Psoas muscle (tissue), 7 donors: ENCODE measurements at regions not wholly inside any gene's neighbourhood (a gene's known extent, or its start where the extent isn't known, plus 50 kb on each side); places are given as distances from the start of the nearest gene placed in this dataset.

Experiments used
- ATAC-seq, 4 donors: fragments of 200-7000 bp; cut with Tn5 transposase; one replicate each; pipeline ENCODE4 v1.9.1; 2020; ENCODE audit warnings: moderate library complexity in 3 of 4, mild to moderate bottlenecking in 2 of 4
- DNase-seq, 2 donors: peaks; one replicate each; pipeline ENCODE4 v3.0.0-alpha.2; 2020
- H3K27ac ChIP-seq: fragments of 200-600 bp; one replicate; pipeline ENCODE4 v1.8.0; 2022
- H3K27me3 ChIP-seq, 3 donors: fragments of 200-600 bp in 1 of 3; one replicate each; pipeline versions ENCODE4 v1.6.1 to v1.8.0; 2013 to 2022; ENCODE audit warnings: low read length in 2 of 3, mild to moderate bottlenecking in 2 of 3, moderate library complexity in 1 of 3; ENCODE audit not compliant: insufficient read depth in 3 of 3
- H3K36me3 ChIP-seq, 2 donors: fragments of 200-600 bp in 1 of 2; one replicate each; pipeline versions ENCODE4 v1.6.1 to v1.8.0; 2013 to 2022; ENCODE audit warnings: low read depth in 1 of 2, mild to moderate bottlenecking in 1 of 2, moderate library complexity in 1 of 2; ENCODE audit not compliant: insufficient read depth in 1 of 2
- H3K4me1 ChIP-seq: fragments of 200-600 bp; one replicate; pipeline ENCODE4 v1.8.0; 2022
- H3K4me3 ChIP-seq: fragments of 200-600 bp; one replicate; pipeline ENCODE4 v1.8.0; 2022; ENCODE audit warnings: mild to moderate bottlenecking
- H3K9me3 ChIP-seq: fragments of 200-600 bp; one replicate; pipeline ENCODE4 v1.8.0; 2022
- CTCF ChIP-seq: fragments of 200-600 bp; IDR thresholded peaks from one replicate; pipeline ENCODE4 v1.8.0; 2022; ENCODE audit warnings: antibody characterized with exemption
- WGBS, 3 donors: extraction: QIAGEN DNeasy Blood & Tissue Kit; methylation state at CpG; one replicate each; pipeline versions ENCODE4 v1.1.6 to v1.1.7; 2013; 5-methylcytosine and 5-hydroxymethylcytosine counted together
- intact Hi-C, 2 donors: fragments of 100-400 bp; cut with DNase I; formaldehyde crosslinking; loops; one replicate each; pipeline versions ENCODE4 v1.11.0 to v1.14.2; 2022
- donor health status: healthy with polysubstance abuse.
- donor health status: DM: no; HTN: no; CAD: no; lungs with moderate emphysema.
- donor health status: Bipolar disorder and iron deficiency.
- donor health status: healthy.
- donor health status: DM: yes; HTN: yes; CAD: no.
- donor health status: DM: no; HTN: no; CAD: no.
- donor health status: DM: yes; HTN: yes; CAD: no.

- peak overlapping the region; percentile 21 for H3K4me3 ChIP-seq
- WGBS, 3 donors: 5 to 14% (median 9%) methylated on average over 5 of the region's 5 CpGs
- TF ChIP-seq CTCF: no peak
Observed at GRCh38 chr3:194773216-194773615, 87.5 kb downstream of the FAM43A start.

DNA sequence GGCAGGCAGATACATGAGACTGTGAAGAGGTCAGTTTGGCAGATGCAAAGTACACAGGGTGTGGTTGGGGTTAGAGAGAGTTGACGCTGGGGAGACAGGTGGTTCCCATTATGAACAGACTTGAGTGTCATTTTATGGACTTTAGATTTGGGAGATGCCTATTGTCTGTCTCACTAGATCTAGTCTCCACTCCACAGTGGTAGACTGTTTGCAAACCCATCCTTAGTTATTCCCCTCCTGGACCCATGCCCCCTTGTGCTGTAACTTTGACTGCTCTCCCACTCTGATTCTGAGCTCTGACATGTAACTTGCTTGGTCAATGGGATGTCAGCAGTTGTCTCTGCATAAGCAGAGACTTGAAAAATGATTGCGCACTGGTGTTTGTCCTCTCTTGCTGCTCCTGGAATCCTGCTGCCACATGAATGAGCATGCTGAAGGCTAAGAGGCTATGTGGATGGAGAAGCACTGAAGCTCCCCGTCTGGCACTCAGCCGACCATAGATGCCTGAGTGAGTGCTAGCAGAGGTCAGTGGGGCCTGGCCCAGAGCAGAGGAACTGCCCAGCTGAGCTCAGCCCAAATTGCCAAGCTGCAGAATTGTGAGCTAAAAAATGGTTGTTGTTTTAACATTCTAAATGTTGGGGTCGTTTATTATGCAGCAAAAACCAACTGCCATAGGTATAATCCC lies 88.2 kb downstream of the FAM43A start:
- 58 to 70% (median 62%) methylated on average over 5 of the region's 5 CpGs for WGBS, 3 donors
- no peak overlapping the region for H3K4me3 ChIP-seq
- DNase-seq: no peak

More at GRCh38 chr3:194773216-194773615, 87.5 kb downstream of the FAM43A start:
- Histone ChIP-seq H3K27me3 (peaks cover 0 to 2% (median 0%) of the 10 kb centered on the region in 3 donors), H3K4me1 (peaks cover 17% of the 10 kb centered on the region), H3K36me3 (no peaks in the 10 kb centered on the region), H3K27ac (no peak overlapping the region), H3K9me3 (no peaks in the 10 kb centered on the region)
- intact Hi-C loops: loop anchor here in 1 of 2 donors (5.0 kb wide), 1 partner anchor 86 kb away; the partner anchor contains the start of gene FAM43A
- DNase-seq (peak; percentile 65 to 83), ATAC-seq (peak in 3 of 4 donors; percentile 38 to 59 (median 43))

DNA sequence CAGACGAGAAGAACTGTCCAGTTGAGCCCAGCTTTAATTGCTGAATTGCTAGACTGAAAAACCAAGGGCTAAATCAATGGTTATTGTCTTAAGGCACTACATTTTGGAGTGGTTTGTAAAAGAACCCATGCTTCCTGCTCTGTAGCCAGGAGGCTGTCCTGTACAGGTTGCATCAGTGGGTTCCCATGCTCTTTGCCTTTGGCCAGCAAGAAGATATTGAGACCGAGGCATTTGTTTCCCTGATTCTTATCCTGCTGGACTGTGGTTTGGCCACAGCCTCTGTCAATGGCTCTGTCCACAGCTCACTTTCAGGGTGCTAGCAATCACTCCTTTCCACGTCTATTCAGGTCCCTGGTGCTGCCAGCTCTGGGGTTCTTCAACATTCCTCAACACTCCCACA lies 89.6 kb downstream of the FAM43A start:
- TF ChIP-seq CTCF: no peak
- Histone ChIP-seq H3K36me3 (no peaks in the 10 kb centered on the region), H3K9me3 (no peaks in the 10 kb centered on the region), H3K27ac (no peak overlapping the region), H3K4me3 (no peak overlapping the region), H3K27me3 (peaks cover 0 to 2% (median 0%) of the 10 kb centered on the region in 3 donors), H3K4me1 (peaks cover 6% of the 10 kb centered on the region)
- DNase-seq: no peak
- ATAC-seq: no peak
- intact Hi-C loops: no loop called here
- WGBS, 3 donors: 57 to 75% (median 65%) methylated on average over 3 of the region's 3 CpGs

More for the DNA sequence above, 88.2 kb downstream of the FAM43A start:
- Histone ChIP-seq H3K27ac (no peak overlapping the region), H3K36me3 (no peaks in the 10 kb centered on the region), H3K27me3 (peaks cover 0 to 2% (median 0%) of the 10 kb centered on the region in 3 donors), H3K4me1 (peaks cover 14% of the 10 kb centered on the region), H3K9me3 (no peaks in the 10 kb centered on the region)
- TF ChIP-seq CTCF: no peak
- intact Hi-C loops: loop anchor here in 1 of 2 donors (5.0 kb wide), 1 partner anchor 87 kb away; the partner anchor contains the start of gene FAM43A
- ATAC-seq: peak in 1 of 4 donors; percentile 31

DNA sequence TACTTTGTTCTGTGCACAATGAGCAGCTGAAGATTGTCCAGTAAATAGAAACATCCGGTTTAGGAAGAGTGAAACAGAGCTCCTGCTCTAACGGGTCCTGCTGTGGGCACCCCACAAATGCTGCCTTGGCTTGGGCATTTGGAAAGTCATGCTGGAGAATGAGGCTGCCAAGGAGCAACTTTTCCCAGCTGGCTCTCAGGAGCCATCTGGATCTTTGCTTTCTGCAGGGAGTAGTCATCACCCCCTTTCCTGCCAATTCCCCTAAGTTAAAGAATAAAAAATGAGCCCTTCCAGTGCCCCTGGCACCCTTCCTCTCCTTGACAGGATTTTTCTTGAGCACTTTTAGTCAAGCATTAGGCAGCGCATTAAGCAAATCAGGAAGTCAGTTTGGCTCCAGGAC lies 90.0 kb downstream of the FAM43A start:
- no peak for TF ChIP-seq CTCF
- peaks cover 0 to 2% (median 0%) of the 10 kb centered on the region in 3 donors for H3K27me3 ChIP-seq
- WGBS, 3 donors: 29 to 57% (median 47%) methylated on average over 3 of the region's 3 CpGs
- intact Hi-C loops: no loop called here
- H3K4me3 ChIP-seq: no peak overlapping the region
- no peak for ATAC-seq
- H3K27ac ChIP-seq: no peak overlapping the region
- DNase-seq: no peak
- H3K9me3 ChIP-seq: no peaks in the 10 kb centered on the region
- peaks cover 6% of the 10 kb centered on the region for H3K4me1 ChIP-seq
- H3K36me3 ChIP-seq: no peaks in the 10 kb centered on the region
